ENCODE measurements at regions not wholly inside any gene's neighbourhood (a gene's known extent, or its start where the extent isn't known, plus 50 kb on each side); places are given as distances from the start of the nearest gene placed in this dataset.

- TF ChIP-seq CTCF (IDR thresholded peaks at IDR 0.05): no peak
- no peak for TF ChIP-seq ZFX (IDR thresholded peaks at IDR 0.05; ENCODE audit: borderline replicate concordance)
Measured at GRCh38 chr3:144314946-144315345, 343.3 kb downstream of the DIPK2A start.

Measured in 22Rv1 (cell line).